ENCODE measurements at regions not wholly inside any gene's neighbourhood (a gene's known extent, or its start where the extent isn't known, plus 50 kb on each side); places are given as distances from the start of the nearest gene placed in this dataset.

DNA sequence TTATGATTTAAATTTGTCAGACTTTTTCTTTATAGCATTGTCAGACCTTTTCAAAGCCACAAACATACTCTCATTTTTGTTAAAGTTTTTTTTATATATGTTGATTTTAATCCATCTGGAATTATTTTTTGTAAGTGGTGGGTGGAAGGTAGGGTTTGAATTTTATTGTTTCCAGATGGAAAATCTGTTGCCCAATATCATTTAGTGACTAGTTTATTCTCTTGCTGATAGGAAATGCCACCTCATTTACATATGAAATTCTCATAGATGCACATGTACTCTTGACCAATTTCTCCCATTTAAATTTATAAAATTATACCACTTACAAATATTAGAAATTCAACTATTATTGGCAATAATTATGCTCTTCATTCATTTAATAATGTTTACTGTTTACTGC, 52.1 kb upstream of the PLCB1 start:
- Mint-ChIP-seq H3K4me3 (no peak overlapping the region), H3K27ac (no peak overlapping the region), H3K9me3 (no peaks in the 10 kb centered on the region), H3K27me3 (ENCODE audit: insufficient read depth) (0 out of 2 replicates have a peak, but pooled peaks cover 2% of the 10 kb centered on the region), H3K4me1 (ENCODE audit: low read depth) (peaks cover 30% of the 10 kb centered on the region), H3K36me3 (ENCODE audit: low read depth) (no peaks in the 10 kb centered on the region)
- TF ChIP-seq, protein P1, sequence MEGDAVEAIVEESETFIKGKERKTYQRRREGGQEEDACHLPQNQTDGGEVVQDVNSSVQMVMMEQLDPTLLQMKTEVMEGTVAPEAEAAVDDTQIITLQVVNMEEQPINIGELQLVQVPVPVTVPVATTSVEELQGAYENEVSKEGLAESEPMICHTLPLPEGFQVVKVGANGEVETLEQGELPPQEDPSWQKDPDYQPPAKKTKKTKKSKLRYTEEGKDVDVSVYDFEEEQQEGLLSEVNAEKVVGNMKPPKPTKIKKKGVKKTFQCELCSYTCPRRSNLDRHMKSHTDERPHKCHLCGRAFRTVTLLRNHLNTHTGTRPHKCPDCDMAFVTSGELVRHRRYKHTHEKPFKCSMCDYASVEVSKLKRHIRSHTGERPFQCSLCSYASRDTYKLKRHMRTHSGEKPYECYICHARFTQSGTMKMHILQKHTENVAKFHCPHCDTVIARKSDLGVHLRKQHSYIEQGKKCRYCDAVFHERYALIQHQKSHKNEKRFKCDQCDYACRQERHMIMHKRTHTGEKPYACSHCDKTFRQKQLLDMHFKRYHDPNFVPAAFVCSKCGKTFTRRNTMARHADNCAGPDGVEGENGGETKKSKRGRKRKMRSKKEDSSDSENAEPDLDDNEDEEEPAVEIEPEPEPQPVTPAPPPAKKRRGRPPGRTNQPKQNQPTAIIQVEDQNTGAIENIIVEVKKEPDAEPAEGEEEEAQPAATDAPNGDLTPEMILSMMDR (IDR thresholded peaks at IDR 0.05) = no peak
- no peak for DNase-seq

DNA sequence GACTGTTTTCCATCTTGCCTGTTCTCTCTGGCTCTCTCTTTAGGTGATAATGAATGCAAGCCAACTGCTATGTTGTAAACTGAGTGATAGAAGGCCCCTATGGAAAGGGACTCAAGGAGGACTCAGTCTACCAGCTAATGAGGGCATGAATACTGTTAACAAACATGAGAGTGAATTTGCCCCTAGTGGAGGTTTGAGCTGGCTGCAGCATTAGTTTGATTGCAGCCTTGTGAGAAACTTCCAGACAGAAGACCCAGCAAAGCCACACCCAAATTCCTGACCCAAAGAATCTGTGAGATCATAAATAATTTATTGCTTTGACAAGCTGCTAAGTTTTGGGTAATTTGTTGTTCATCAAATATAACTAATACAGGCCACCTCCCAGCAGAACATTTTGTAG, 50.0 kb upstream of the PLCB1 start:
- H3K36me3 Mint-ChIP-seq (ENCODE audit: low read depth) = no peaks in the 10 kb centered on the region
- H3K27ac Mint-ChIP-seq = no peak overlapping the region
- no peaks in the 10 kb centered on the region; the same call in 1 of the 2 replicates for H3K27me3 Mint-ChIP-seq (ENCODE audit: insufficient read depth)
- TF ChIP-seq, protein P1 (IDR thresholded peaks at IDR 0.05) = peak; percentile 72
- no peaks in the 10 kb centered on the region for H3K9me3 Mint-ChIP-seq
- peak; percentile 5 for DNase-seq
- H3K4me3 Mint-ChIP-seq = no peak overlapping the region
- peaks cover 26% of the 10 kb centered on the region for H3K4me1 Mint-ChIP-seq (ENCODE audit: low read depth)

All from HFFc6 (cell line).